Mesothelial cell of epicardium (in vitro differentiated cells): ENCODE measurements at regions not wholly inside any gene's neighbourhood (a gene's known extent, or its start where the extent isn't known, plus 50 kb on each side); places are given as distances from the start of the nearest gene placed in this dataset.

Source experiments
- DNase-seq, 2 experiments: peaks; one replicate each; pipeline ENCODE4 v3.0.0; 2021; ENCODE audit warnings: low spot score in 2 of 2; ENCODE audit not compliant: unreplicated experiment in 2 of 2
- H3K27ac Mint-ChIP-seq: 2 replicates; pipeline ENCODE4 v1.8.0; 2021; ENCODE audit warnings: mixed read lengths
- H3K27me3 Mint-ChIP-seq: 2 replicates; pipeline ENCODE4 v1.8.0; 2021; ENCODE audit warnings: low read depth, mixed read lengths
- H3K36me3 Mint-ChIP-seq: 2 replicates; pipeline ENCODE4 v1.8.0; 2021; ENCODE audit warnings: mixed read lengths
- H3K4me1 Mint-ChIP-seq: 2 replicates; pipeline ENCODE4 v1.8.0; 2021; ENCODE audit warnings: mixed read lengths
- H3K4me3 Mint-ChIP-seq: 2 replicates; pipeline ENCODE4 v1.8.0; 2021; ENCODE audit warnings: mild to moderate bottlenecking, moderate library complexity, mixed read lengths
- H3K9me3 Mint-ChIP-seq: 2 replicates; pipeline ENCODE4 v1.8.0; 2021; ENCODE audit warnings: mixed read lengths
- TF ChIP-seq, protein P1 (sequence below): fragments of 200-600 bp; sonication (generic); IDR thresholded peaks from one replicate; pipeline ENCODE4 v1.5.0; 2021; ENCODE audit warnings: antibody characterized with exemption; ENCODE audit not compliant: unreplicated experiment

DNA sequence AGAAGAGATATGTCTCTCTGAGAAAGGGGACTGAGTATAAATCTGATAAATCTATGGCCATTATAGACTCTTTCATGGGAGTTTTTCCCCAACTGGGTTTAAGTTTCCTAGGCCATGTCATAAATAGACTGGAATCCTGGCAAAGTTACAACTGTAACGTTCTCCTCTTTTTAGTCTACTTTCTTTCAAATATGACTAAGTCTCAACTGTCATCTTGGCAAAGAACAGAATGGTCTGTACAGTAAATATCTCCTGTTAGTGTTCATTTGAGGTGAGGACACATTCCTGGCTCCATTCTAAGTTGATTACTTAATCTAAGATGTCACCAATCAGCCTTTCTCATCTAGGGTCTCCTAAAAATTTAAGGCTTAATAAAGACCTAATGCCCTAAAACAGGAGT is 300.5 kb downstream of the BRINP2 start:
- no peaks in the 10 kb centered on the region for H3K9me3 Mint-ChIP-seq
- H3K27me3 Mint-ChIP-seq, result peaks cover 7% of the 10 kb centered on the region
- H3K4me1 Mint-ChIP-seq, result no peaks in the 10 kb centered on the region
- no peak for DNase-seq
- no peak overlapping the region for H3K27ac Mint-ChIP-seq
- TF ChIP-seq, protein P1, sequence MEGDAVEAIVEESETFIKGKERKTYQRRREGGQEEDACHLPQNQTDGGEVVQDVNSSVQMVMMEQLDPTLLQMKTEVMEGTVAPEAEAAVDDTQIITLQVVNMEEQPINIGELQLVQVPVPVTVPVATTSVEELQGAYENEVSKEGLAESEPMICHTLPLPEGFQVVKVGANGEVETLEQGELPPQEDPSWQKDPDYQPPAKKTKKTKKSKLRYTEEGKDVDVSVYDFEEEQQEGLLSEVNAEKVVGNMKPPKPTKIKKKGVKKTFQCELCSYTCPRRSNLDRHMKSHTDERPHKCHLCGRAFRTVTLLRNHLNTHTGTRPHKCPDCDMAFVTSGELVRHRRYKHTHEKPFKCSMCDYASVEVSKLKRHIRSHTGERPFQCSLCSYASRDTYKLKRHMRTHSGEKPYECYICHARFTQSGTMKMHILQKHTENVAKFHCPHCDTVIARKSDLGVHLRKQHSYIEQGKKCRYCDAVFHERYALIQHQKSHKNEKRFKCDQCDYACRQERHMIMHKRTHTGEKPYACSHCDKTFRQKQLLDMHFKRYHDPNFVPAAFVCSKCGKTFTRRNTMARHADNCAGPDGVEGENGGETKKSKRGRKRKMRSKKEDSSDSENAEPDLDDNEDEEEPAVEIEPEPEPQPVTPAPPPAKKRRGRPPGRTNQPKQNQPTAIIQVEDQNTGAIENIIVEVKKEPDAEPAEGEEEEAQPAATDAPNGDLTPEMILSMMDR, result no peak
- no peak overlapping the region for H3K4me3 Mint-ChIP-seq
- no peaks in the 10 kb centered on the region for H3K36me3 Mint-ChIP-seq

DNA sequence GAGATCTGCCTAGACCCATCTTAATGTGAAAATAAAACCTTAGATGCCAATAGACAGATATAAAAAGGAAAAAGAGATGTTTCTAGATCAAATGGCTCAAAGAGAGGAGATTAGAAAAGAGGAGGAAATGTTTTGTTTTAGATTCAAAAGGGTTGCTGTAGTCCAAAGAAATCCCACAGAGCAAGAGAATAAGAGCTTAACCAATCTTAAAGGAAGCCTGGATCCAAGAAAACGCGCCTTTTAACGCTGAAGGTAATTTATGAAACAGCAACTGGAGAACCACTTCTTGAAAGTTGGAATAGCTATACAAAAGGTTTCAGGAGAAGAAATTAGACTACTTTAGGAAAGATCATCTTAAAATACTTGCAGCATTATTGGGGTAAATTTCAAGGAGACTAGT is 298.8 kb downstream of the BRINP2 start:
- no peak for DNase-seq
- no peaks in the 10 kb centered on the region for H3K4me1 Mint-ChIP-seq
- peaks cover 3% of the 10 kb centered on the region for H3K27me3 Mint-ChIP-seq
- H3K9me3 Mint-ChIP-seq, result no peaks in the 10 kb centered on the region
- no peak overlapping the region for H3K4me3 Mint-ChIP-seq
- H3K27ac Mint-ChIP-seq, result no peak overlapping the region
- TF ChIP-seq, protein P1, result no peak
- H3K36me3 Mint-ChIP-seq, result no peaks in the 10 kb centered on the region

DNA sequence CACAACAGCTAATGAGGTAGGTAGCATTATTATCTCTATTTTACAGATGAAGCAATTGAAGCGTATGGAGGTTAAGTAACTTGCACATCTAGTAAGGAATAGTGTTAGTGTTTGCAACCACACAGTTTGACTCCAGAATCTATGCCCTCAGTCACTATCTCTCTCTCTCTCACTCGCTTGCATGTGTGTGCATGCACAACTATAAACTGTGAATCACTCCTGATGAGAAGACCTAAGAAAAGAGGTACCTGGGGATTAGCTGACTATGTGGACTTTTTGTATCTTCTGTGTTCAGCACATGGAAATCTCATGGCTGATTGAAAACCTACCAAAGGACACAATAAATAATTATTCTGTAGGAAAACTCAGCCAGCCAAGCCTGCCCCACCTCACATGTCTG is 295.5 kb downstream of the BRINP2 start:
- Mint-ChIP-seq H3K36me3 (no peaks in the 10 kb centered on the region), H3K4me3 (no peak overlapping the region), H3K4me1 (no peaks in the 10 kb centered on the region), H3K9me3 (no peaks in the 10 kb centered on the region), H3K27ac (no peak overlapping the region), H3K27me3 (peaks cover 17% of the 10 kb centered on the region)
- TF ChIP-seq, protein P1, result no peak
- no peak for DNase-seq

DNA sequence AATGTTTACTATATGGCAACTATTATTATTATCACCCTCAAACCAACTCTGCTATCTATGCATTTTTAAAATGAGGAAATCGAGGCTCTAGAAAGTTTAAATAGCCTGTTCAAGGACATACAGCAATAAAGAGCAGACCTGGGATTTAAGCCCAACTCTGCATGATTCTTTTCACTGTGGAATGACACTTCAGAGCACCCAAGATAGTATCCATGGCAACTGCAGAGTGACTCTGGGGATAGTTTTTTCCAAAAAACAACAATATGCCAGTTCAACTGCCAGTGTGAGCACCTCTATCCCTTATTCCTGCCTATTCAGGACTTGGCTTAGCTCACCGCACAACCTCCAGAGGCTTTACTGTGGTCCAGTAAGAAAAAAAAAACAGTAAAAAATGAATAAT is 293.9 kb downstream of the BRINP2 start:
- TF ChIP-seq, protein P1, result no peak
- Mint-ChIP-seq H3K27me3 (peaks cover 20% of the 10 kb centered on the region), H3K4me3 (no peak overlapping the region), H3K27ac (no peak overlapping the region), H3K4me1 (no peaks in the 10 kb centered on the region), H3K9me3 (no peaks in the 10 kb centered on the region), H3K36me3 (no peaks in the 10 kb centered on the region)
- DNase-seq, result no peak

DNA sequence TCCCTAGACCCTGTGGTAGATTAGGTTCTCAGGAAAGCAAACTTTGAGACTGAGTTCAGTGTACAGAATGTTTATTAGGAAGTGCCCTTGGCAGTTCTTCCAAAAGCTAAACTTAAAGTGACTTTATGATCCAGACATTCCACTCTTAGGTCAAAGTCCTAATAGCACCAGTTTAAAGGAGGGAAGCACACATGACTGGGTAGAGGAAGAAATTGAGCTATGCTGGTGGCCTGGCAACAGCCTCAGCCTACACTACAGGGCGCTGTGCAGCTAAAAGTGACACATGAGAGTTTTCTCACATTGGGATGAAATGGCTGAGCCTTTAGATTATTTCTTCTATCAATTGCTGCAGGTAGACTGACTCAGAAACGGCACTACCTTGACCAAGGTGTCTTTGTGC is 280.4 kb downstream of the BRINP2 start:
- Mint-ChIP-seq H3K9me3 (peaks cover 23% of the 10 kb centered on the region), H3K4me3 (no peak overlapping the region), H3K27ac (no peak overlapping the region), H3K4me1 (peaks cover 4% of the 10 kb centered on the region), H3K36me3 (no peaks in the 10 kb centered on the region), H3K27me3 (peaks cover 2% of the 10 kb centered on the region)
- DNase-seq, result no peak
- TF ChIP-seq, protein P1, result no peak
